GM19351 (cell line): ENCODE measurements at regions not wholly inside any gene's neighbourhood (a gene's known extent, or its start where the extent isn't known, plus 50 kb on each side); places are given as distances from the start of the nearest gene placed in this dataset.
"Not testable (repeated sequence)": the region's sequence is repeated elsewhere in the genome, so short reads cannot be mapped to it uniquely, and the experiment has no call there.

Experiments
- ATAC-seq: cut with Tn5 transposase; IDR thresholded peaks from one replicate; pipeline ENCODE4 v1.9.1; 2021; ENCODE audit warnings: mild to moderate bottlenecking, moderate library complexity; ENCODE audit not compliant: unreplicated experiment

DNA sequence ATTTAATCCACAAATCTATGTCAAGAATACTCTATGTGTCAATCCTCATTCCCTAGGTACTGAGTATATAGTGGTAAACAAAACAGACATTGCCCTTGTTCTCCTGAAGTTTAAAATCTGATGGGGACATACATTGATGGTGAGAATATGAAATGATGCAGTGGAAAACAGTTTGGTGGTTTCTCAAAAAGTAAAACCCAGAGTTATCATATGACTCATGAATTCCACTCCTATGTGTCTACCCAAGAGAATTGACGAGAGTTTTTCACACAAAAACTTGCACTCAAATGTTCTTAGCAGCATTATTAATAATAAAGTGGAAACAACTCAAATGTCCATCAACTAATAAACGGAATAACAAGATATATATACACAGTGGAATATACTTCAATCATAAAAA is 586.7 kb downstream of the CCDC85A start:
- ATAC-seq: no peak

- no peak for ATAC-seq
These were observed 600.3 kb downstream of the CCDC85A start for GRCh38 chr2:56784046-56784445.

- ATAC-seq: no peak
These were observed 617.4 kb downstream of the CCDC85A start for GRCh38 chr2:56801214-56801613.

- ATAC-seq: no peak
These were observed 618.0 kb downstream of the CCDC85A start for GRCh38 chr2:56801770-56802169.

DNA sequence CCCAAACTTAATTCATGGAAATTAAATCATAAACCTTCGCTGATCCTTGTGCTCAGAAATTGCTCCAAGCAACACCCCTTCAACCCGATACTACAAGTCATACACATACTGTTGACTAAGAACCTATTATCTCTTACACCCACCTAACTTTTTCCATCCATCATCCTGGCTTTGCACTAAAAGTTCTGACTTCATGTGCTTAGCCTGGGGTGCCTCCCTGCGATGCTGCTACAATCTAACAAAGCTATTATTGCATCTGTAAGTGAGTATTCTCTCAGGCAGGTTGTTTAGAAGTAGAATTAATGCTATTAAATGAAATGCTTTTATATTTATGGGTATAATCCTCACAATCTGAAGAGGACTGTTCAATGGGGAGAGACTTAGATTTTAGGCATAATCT is 619.8 kb downstream of the CCDC85A start:
- ATAC-seq: no peak

GRCh38 chr2:56806924-56807323 is 623.1 kb downstream of the CCDC85A start:
- ATAC-seq: no peak

GRCh38 chr2:56807861-56808260 is 624.1 kb downstream of the CCDC85A start:
- ATAC-seq: no peak

DNA sequence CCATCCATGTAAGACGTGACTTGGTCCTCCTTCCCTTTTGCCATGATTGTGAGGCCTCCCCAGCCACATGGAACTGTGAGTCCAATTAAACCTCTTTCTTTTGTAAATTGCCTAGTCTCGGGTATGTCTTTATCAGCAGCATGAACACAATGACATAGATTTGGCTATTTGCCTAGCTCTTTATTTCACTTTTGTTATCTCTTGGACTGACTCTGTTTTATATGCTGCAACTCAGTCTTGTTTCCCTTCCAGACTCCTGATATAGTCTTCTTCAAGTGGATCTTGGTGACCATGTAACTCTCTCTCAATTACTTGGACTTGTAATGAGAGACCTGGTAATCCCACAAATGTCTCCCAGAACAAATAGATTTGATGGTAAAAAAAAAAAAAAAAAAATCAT is 627.6 kb downstream of the CCDC85A start:
- no peak for ATAC-seq

- ATAC-seq: no peak
These were observed 628.6 kb downstream of the CCDC85A start for GRCh38 chr2:56812432-56812831.

DNA sequence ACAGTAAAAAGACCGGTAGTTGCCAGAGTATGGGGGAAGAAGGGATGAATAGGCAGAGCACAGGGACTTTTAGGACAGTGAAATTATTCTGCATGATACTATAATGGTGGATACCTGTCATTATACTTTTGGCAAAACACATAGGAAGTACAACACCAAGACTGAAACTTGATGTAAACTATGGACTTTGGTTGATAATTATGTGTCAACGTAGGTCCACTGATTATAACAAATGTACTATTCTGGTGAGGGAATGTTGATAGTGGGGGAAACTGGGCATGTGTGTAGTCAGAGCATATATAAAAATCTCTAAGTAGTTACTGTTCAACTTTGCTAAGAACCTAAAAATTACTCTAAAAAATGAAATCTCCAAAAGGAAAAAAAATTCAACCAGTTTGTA is 629.7 kb downstream of the CCDC85A start:
- no peak for ATAC-seq

- ATAC-seq: no peak
These were observed 632.9 kb downstream of the CCDC85A start for GRCh38 chr2:56816666-56817065.

DNA sequence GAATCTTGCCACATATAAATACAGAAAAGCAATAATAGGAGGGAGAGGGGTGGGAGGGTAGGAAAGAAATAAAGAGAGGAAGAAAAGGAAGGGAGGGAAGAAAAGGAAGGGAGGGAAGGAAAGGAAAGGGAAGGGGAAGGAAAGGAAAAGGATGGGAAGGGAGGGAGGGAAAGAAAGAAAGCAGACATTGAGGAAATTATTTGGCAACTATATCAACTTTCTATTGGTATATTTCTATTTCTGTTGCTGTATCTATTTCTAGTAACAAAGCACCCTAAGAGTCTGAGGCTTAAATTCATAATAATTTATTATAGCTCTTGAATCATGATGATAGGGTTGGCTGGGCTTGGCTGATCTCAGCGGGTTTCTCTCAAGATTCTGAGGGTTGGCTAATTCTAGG is 648.0 kb downstream of the CCDC85A start:
- no peak for ATAC-seq

DNA sequence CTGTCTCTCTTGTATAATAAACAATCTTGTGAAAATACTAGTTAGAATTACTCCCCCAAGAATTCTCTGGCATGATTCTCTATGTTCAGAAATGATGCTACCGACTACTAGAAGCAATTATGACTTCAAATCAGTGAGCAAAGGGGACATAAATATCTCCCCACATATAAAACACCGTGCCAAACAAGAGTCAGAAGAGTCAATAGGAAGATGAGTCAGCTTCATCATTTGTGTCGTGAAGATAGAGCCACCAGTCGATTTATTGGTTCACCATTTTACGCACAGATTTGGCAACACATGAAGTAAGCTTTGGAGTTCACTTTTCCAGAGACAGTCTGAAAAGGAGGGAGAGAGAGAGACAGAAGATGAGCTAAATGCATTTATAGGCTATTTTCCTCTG is 650.9 kb downstream of the CCDC85A start:
- ATAC-seq: no peak

DNA sequence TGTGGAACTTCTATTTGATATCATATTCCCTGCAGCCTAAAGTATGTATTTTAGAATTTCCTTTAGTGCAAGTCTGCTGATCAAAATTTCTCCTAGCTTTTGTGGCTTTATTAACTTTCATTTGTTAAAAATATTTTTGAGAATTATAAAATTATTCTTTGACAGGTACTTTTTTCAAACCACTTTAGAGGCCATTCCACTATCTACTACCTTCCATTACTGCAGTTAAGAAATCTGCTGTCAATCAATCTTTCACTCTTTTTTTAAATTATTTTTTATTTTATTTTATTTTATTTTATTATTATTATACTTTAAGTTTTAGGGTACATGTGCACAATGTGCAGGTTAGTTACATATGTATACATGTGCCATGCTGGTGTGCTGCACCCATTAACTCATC is 656.2 kb downstream of the CCDC85A start:
- ATAC-seq: not testable (repeated sequence)

GRCh38 chr2:56860991-56861390 is 677.2 kb downstream of the CCDC85A start:
- no peak for ATAC-seq

- no peak for ATAC-seq
These were observed 687.9 kb downstream of the CCDC85A start for GRCh38 chr2:56871644-56872043.

DNA sequence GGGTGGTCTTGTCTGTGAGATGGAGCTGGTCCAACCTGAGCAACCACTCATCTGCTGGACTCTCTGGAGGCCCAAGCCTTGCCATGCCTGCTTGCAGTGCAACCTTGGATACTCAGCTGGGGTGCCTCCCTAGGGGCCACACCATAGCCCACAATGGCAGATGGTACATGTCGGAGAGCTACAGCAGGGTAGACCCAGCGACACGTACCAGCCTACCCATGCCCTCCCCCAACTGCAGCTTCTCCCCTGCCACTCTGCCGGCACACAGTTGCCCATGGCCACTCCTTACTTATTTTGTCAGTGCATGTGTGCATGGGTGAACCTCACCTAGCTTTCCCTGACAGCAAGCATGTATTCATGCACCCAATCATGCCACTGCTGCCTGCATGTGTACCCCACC is 690.9 kb downstream of the CCDC85A start:
- ATAC-seq: no peak

DNA sequence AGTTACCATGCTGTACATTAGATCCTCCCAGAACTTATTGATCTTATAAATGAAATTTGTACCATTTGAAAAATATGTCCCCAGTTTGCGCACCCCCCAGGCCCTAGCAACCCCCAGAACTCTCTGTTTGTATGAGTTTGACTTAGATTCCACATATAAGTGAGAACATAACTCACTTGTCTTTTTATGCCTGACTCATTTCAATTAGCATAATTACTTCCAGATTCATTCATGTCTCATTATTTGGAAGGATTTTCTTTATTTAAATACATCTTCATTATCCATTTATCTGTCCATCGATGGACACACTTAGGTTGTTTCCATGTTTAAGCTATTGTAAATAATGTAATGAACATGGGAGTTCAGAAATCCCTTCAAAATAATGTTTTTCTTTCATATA is 705.9 kb downstream of the CCDC85A start:
- ATAC-seq: no peak

GRCh38 chr2:56892382-56892781 is 708.6 kb downstream of the CCDC85A start:
- ATAC-seq: no peak

DNA sequence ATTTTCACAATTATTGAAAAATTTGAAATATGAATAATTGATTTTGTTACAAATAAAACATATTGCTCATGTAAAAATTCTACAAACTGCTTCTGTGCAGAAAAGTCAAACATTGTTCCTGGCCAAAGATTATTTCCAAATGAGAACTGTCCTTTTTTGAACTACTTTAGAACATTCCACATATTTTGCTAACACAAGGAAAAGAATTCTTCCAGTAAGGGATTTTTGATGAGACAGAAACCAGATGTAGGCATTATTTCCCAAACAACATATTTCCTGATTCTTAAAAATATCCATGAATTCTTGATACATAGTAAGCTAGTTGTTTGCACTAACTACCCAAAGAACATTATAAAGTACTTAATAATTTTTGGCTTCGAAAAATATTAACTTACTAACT is 715.2 kb downstream of the CCDC85A start:
- no peak for ATAC-seq

DNA sequence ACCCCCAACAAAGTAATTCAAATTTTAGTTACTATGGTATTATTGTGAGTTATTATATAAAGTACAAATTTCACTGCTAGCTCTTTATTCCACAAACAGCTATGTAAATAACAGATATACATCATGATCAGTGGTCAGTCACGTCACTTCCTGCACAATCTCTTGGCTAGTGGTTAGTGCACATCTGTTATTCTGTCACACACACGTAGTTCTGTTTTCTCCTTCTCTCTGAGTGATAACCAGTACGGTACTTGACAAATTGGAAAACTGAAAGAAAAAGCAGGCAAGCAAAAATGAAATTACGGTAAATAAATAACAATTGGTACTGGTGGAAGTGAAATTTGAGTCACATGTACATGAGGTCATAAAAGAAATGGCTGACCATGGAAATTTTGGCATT is 728.7 kb downstream of the CCDC85A start:
- ATAC-seq: no peak

GRCh38 chr2:56918790-56919189 is 735.0 kb downstream of the CCDC85A start:
- ATAC-seq: no peak

DNA sequence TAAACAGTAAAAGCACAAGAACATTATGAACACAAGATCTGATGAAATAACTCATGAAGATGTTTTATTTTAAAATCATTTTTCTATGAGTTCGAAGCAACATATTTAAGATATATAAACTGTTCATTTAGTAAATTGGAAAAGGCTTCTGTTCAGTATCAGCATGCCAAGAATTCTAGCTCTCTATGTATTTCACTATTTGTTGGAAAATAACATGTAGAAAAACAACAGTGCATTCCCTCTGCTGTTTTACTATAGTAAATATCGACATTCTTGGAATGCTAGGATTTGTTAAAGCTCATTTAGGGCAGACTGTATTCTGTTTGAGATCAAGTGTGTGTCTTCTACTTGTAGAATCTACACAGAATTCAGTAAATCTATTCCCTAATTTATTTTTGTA is 750.2 kb downstream of the CCDC85A start:
- no peak for ATAC-seq

DNA sequence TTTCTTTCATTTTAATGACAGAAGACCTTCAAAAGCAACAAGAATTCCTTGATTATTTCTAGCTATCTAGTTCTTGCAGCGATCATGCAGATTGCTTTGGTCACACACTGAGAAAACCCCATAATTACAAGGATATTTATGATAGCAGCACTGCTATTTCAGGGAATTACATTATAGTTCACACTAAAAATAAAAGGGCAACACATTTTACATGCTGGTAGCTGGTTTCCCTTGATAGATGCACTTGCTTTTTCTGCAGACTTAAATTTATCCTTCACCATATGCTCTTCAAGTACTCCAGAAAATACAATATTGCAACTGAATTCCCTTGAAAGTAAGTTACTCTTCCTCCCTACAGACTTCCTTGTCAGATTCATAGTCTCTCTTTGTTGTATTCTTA is 751.1 kb downstream of the CCDC85A start:
- no peak for ATAC-seq
